ENCODE measurements at regions not wholly inside any gene's neighbourhood (a gene's known extent, or its start where the extent isn't known, plus 50 kb on each side); places are given as distances from the start of the nearest gene placed in this dataset.

GRCh38 chr11:115930886-115931547 lies 426.8 kb upstream of the CADM1 start:
- no peaks in the 10 kb centered on the region for H3K9me3 ChIP-seq
- peak in 1 of 2 donors; percentile 70 for DNase-seq (ENCODE audit: extremely low spot score in 2 of 2)
- no peaks in the 10 kb centered on the region for H3K27me3 ChIP-seq
- no peak overlapping the region for H3K4me3 ChIP-seq
- no peak for TF ChIP-seq POLR2A (IDR thresholded peaks at IDR 0.05)
- no peak for TF ChIP-seq CTCF (IDR thresholded peaks at IDR 0.05)
- TF ChIP-seq POLR2AphosphoS5 (IDR thresholded peaks at IDR 0.05; ENCODE audit: insufficient read depth in 1 of 2, low read depth in 1 of 2), result no peak
- no peaks in the 10 kb centered on the region for H3K36me3 ChIP-seq
- intact Hi-C loops (cut with DNase I), result no loop called here
- no peak overlapping the region for H3K27ac ChIP-seq
- no peaks in the 10 kb centered on the region for H3K4me1 ChIP-seq

- no peak overlapping the region for H3K4me3 ChIP-seq
- H3K27me3 ChIP-seq, result no peaks in the 10 kb centered on the region
- intact Hi-C loops (cut with DNase I), result no loop called here
- H3K4me1 ChIP-seq, result no peaks in the 10 kb centered on the region
- no peaks in the 10 kb centered on the region for H3K9me3 ChIP-seq
- TF ChIP-seq POLR2AphosphoS5 (IDR thresholded peaks at IDR 0.05; ENCODE audit: insufficient read depth in 1 of 2, low read depth in 1 of 2) (no peak), CTCF (IDR thresholded peaks at IDR 0.05) (no peak)
- H3K27ac ChIP-seq, result no peak overlapping the region
- peak in 1 of 2 donors; percentile 54 for DNase-seq (ENCODE audit: extremely low spot score in 2 of 2)
- H3K36me3 ChIP-seq, result no peaks in the 10 kb centered on the region
These were observed 426.1 kb upstream of the CADM1 start for GRCh38 chr11:115930291-115930690.

GRCh38 chr11:115929618-115930129 lies 425.5 kb upstream of the CADM1 start:
- H3K4me1 ChIP-seq, result no peaks in the 10 kb centered on the region
- H3K9me3 ChIP-seq, result no peaks in the 10 kb centered on the region
- no peak overlapping the region for H3K27ac ChIP-seq
- no peaks in the 10 kb centered on the region for H3K27me3 ChIP-seq
- no peak for TF ChIP-seq POLR2AphosphoS5 (IDR thresholded peaks at IDR 0.05; ENCODE audit: insufficient read depth in 1 of 2, low read depth in 1 of 2)
- TF ChIP-seq POLR2A (IDR thresholded peaks at IDR 0.05), result no peak
- TF ChIP-seq CTCF (IDR thresholded peaks at IDR 0.05), result no peak
- intact Hi-C loops (cut with DNase I), result no loop called here
- H3K36me3 ChIP-seq, result no peaks in the 10 kb centered on the region
- no peak overlapping the region for H3K4me3 ChIP-seq
- peak in 1 of 2 donors; percentile 20 for DNase-seq (ENCODE audit: extremely low spot score in 2 of 2)

GRCh38 chr11:115928811-115929210 lies 424.6 kb upstream of the CADM1 start:
- Histone ChIP-seq H3K9me3 (no peaks in the 10 kb centered on the region), H3K36me3 (no peaks in the 10 kb centered on the region), H3K27ac (no peak overlapping the region), H3K4me1 (no peaks in the 10 kb centered on the region), H3K4me3 (no peak overlapping the region), H3K27me3 (no peaks in the 10 kb centered on the region)
- intact Hi-C loops (cut with DNase I), result no loop called here
- DNase-seq (ENCODE audit: extremely low spot score in 2 of 2), result no peak
- TF ChIP-seq POLR2AphosphoS5 (IDR thresholded peaks at IDR 0.05; ENCODE audit: insufficient read depth in 1 of 2, low read depth in 1 of 2) (no peak), POLR2A (IDR thresholded peaks at IDR 0.05) (no peak), CTCF (IDR thresholded peaks at IDR 0.05) (no peak)

GRCh38 chr11:115927823-115928329 lies 423.7 kb upstream of the CADM1 start:
- Histone ChIP-seq H3K4me1 (no peaks in the 10 kb centered on the region), H3K4me3 (no peak overlapping the region), H3K9me3 (no peaks in the 10 kb centered on the region), H3K27ac (no peak overlapping the region), H3K27me3 (no peaks in the 10 kb centered on the region), H3K36me3 (no peaks in the 10 kb centered on the region)
- DNase-seq (ENCODE audit: extremely low spot score in 2 of 2), result no peak
- intact Hi-C loops (cut with DNase I), result no loop called here
- TF ChIP-seq POLR2A (IDR thresholded peaks at IDR 0.05), result no peak
- TF ChIP-seq POLR2AphosphoS5 (IDR thresholded peaks at IDR 0.05; ENCODE audit: insufficient read depth in 1 of 2, low read depth in 1 of 2), result no peak
- no peak for TF ChIP-seq CTCF (IDR thresholded peaks at IDR 0.05)
